ENCODE measurements at regions not wholly inside any gene's neighbourhood (a gene's known extent, or its start where the extent isn't known, plus 50 kb on each side); places are given as distances from the start of the nearest gene placed in this dataset.

DNA sequence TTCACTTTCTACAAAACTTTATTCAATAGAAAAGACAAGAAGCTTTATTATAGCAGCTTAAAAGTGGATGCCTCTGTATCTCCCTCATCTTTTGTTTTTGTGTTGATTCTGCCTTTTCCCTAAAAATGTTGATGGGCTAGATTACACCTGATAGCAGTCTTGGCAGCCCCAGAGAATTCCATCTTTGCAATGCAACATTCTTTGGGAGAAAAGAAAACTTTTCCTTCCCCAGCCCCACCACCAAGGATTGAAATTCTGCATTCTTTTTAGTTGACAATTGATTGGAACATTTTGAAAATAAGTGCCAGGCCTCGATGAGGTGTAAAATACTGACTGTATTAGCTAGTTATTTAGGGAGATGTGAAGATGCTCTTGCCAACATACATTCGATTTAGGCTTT lies 306.8 kb upstream of the G2E3 start:
- H2BK20ac ChIP-seq (ENCODE audit: low read depth, low read length, poor library complexity, severe bottlenecking), result no peak overlapping the region
- no peak overlapping the region for H2BK12ac ChIP-seq (ENCODE audit: insufficient read length, low read depth, low read length)
- no peak overlapping the region for H4K5ac ChIP-seq (ENCODE audit: insufficient read length, low read depth, low read length)
- WGBS (ENCODE audit: extremely low coverage, insufficient read length, low lambda C conversion rate), result no CpG with 5 or more reads among the region's 2 CpGs
- no peak overlapping the region for H2BK15ac ChIP-seq (ENCODE audit: low read depth, low read length)
- H3T11ph ChIP-seq (ENCODE audit: low read length), result no peak overlapping the region
- DNase-seq, result no peak
- no peaks in the 10 kb centered on the region for H3K23me2 ChIP-seq (ENCODE audit: insufficient read length, low read depth, low read length, poor library complexity, severe bottlenecking)
- no peak overlapping the region for H3K4me2 ChIP-seq (ENCODE audit: insufficient read depth, insufficient read length, low read length)
- no peaks in the 10 kb centered on the region for H3K79me2 ChIP-seq (ENCODE audit: insufficient read depth, low read length)
- no peak overlapping the region for H3K4ac ChIP-seq (ENCODE audit: low read depth, low read length)
- H3K36me3 Mint-ChIP-seq (ENCODE audit: insufficient read depth in 1 of 3, low read depth in 3 of 3), result peaks cover 0 to 9% (median 0%) of the 10 kb centered on the region in 3 experiments; a peak in 3 of 7 replicates
- no peak overlapping the region for H2AFZ ChIP-seq (ENCODE audit: low read length)
- H3K9ac ChIP-seq (ENCODE audit: extremely low read depth, insufficient read length, low read length), result no peak overlapping the region
- no peak overlapping the region for H4K91ac ChIP-seq (ENCODE audit: insufficient read length, low read depth, low read length)
- H2AK5ac ChIP-seq (ENCODE audit: insufficient read length, low read length), result no peak overlapping the region
- H3K18ac ChIP-seq (ENCODE audit: insufficient read length, low read depth, low read length), result no peak overlapping the region
- H3K79me1 ChIP-seq (ENCODE audit: insufficient read depth, low read depth, low read length, poor library complexity, severe bottlenecking), result no peaks in the 10 kb centered on the region
- H3K4me3 Mint-ChIP-seq, result no peak overlapping the region
- no peak overlapping the region; a peak in 1 of 7 replicates for H3K27ac Mint-ChIP-seq
- H3K27ac ChIP-seq (ENCODE audit: insufficient read length, low read depth, low read length), result no peak overlapping the region
- no peaks in the 10 kb centered on the region for H4K20me1 ChIP-seq (ENCODE audit: control insufficient read depth, insufficient read depth, insufficient read length)
- no peak overlapping the region for H2BK5ac ChIP-seq (ENCODE audit: insufficient read length, low read length)
- peaks cover 12 to 17% of the 10 kb centered on the region in 2 experiments for H3K4me1 Mint-ChIP-seq
- no peak overlapping the region for H2BK120ac ChIP-seq (ENCODE audit: low read depth, low read length, poor library complexity, severe bottlenecking)
- H3K9me3 Mint-ChIP-seq, result peaks cover 8 to 12% of the 10 kb centered on the region in 2 experiments
- no peak overlapping the region for H3K23ac ChIP-seq (ENCODE audit: insufficient read length, low read depth, low read length)
- H3K27me3 ChIP-seq (ENCODE audit: insufficient read depth, low read length), result no peaks in the 10 kb centered on the region
- H4K8ac ChIP-seq (replicated peaks; ENCODE audit: insufficient read length, low read depth, low read length), result no peak overlapping the region
- TF ChIP-seq, protein P1, sequence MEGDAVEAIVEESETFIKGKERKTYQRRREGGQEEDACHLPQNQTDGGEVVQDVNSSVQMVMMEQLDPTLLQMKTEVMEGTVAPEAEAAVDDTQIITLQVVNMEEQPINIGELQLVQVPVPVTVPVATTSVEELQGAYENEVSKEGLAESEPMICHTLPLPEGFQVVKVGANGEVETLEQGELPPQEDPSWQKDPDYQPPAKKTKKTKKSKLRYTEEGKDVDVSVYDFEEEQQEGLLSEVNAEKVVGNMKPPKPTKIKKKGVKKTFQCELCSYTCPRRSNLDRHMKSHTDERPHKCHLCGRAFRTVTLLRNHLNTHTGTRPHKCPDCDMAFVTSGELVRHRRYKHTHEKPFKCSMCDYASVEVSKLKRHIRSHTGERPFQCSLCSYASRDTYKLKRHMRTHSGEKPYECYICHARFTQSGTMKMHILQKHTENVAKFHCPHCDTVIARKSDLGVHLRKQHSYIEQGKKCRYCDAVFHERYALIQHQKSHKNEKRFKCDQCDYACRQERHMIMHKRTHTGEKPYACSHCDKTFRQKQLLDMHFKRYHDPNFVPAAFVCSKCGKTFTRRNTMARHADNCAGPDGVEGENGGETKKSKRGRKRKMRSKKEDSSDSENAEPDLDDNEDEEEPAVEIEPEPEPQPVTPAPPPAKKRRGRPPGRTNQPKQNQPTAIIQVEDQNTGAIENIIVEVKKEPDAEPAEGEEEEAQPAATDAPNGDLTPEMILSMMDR (conservative IDR thresholded peaks at IDR 0.05), result no peak
- H3K56ac ChIP-seq (ENCODE audit: insufficient read length, low read depth, low read length), result no peak overlapping the region
- no peak overlapping the region for H3K14ac ChIP-seq (ENCODE audit: insufficient read depth, low read length)
- no peaks in the 10 kb centered on the region; the same call in 1 of the 2 replicates for H3K27me3 Mint-ChIP-seq (ENCODE audit: low read depth)
- no peaks in the 10 kb centered on the region for H3K9me3 ChIP-seq (ENCODE audit: control insufficient read depth, low read depth, low read length)
- no peaks in the 10 kb centered on the region; the same call in 1 of the 2 replicates for H3K4me1 ChIP-seq (ENCODE audit: insufficient read depth, low read length)

All from H9 (cell line).